SK-N-SH treated with all-trans-retinoic acid at 6 μM for 48 hours (cell line): ENCODE measurements at regions not wholly inside any gene's neighbourhood (a gene's known extent, or its start where the extent isn't known, plus 50 kb on each side); places are given as distances from the start of the nearest gene placed in this dataset.

Source experiments
- ARNTL ChIP-seq: fragments of 450-650 bp; formaldehyde crosslinking; IDR thresholded peaks from 2 replicates; pipeline ENCODE4 v1.5.0; 2020; ENCODE audit warnings: low read depth, mild to moderate bottlenecking, moderate library complexity, borderline replicate concordance
- CSDC2 ChIP-seq: fragments of 250-450 bp; sonication (Bioruptor Pico); IDR thresholded peaks from 2 replicates; pipeline ENCODE4 v1.5.0; 2020; ENCODE audit warnings: mild to moderate bottlenecking, moderate library complexity
- PPARA ChIP-seq: fragments of 250-450 bp; sonication (Bioruptor Pico); IDR thresholded peaks from 2 replicates; pipeline ENCODE4 v1.5.0; 2020; ENCODE audit warnings: mild to moderate bottlenecking, borderline replicate concordance
- RARB ChIP-seq: fragments of 250-450 bp; sonication (Bioruptor Pico); IDR thresholded peaks from 2 replicates; pipeline ENCODE4 v1.8.0; 2021; ENCODE audit warnings: mild to moderate bottlenecking, moderate library complexity
- TCF4 ChIP-seq: fragments of 250-450 bp; sonication (Bioruptor Pico); IDR thresholded peaks from 2 replicates; pipeline ENCODE4 v1.8.0; 2021; ENCODE audit warnings: mild to moderate bottlenecking, moderate library complexity, borderline replicate concordance
- TOX ChIP-seq: fragments of 250-450 bp; sonication (Bioruptor Pico); IDR thresholded peaks from 2 replicates; pipeline ENCODE4 v1.8.0; 2021; ENCODE audit warnings: mild to moderate bottlenecking, moderate library complexity, borderline replicate concordance
- ZFP3 ChIP-seq: fragments of 250-450 bp; sonication (Bioruptor Pico); IDR thresholded peaks from 2 replicates; pipeline ENCODE4 v1.5.0; 2020; ENCODE audit warnings: mild to moderate bottlenecking, moderate library complexity
- ZNF565 ChIP-seq: fragments of 450-650 bp; formaldehyde crosslinking; conservative IDR thresholded peaks from 2 replicates; pipeline ENCODE4 v1.5.0; 2020; ENCODE audit warnings: low read depth, mild to moderate bottlenecking, moderate library complexity
- ZNF70 ChIP-seq: fragments of 450-650 bp; formaldehyde crosslinking; IDR thresholded peaks from 2 replicates; pipeline ENCODE4 v1.5.0; 2020; ENCODE audit warnings: mild to moderate bottlenecking, moderate library complexity
- TF ChIP-seq, protein P1 (sequence below): fragments of 250-450 bp; sonication (Bioruptor Pico); IDR thresholded peaks from 2 replicates; pipeline ENCODE4 v1.5.1; 2020; ENCODE audit warnings: low read depth, mild to moderate bottlenecking, moderate library complexity
- TF ChIP-seq, protein P2 (sequence below): fragments of 250-450 bp; sonication (Bioruptor Pico); IDR thresholded peaks from 2 replicates; pipeline ENCODE4 v1.8.0; 2020; ENCODE audit warnings: mild to moderate bottlenecking, moderate library complexity, borderline replicate concordance
- TF ChIP-seq, protein P3 (sequence below): fragments of 250-450 bp; sonication (Bioruptor Pico); IDR thresholded peaks from 2 replicates; pipeline ENCODE4 v1.5.0; 2020; ENCODE audit warnings: mild to moderate bottlenecking, moderate library complexity

GRCh38 chr1:103199001-103199400, 90.7 kb upstream of the COL11A1 start:
- no peak for TF ChIP-seq CSDC2 (CRISPR knock-in tag)
- no peak for TF ChIP-seq ARNTL (CRISPR knock-in tag)
- TF ChIP-seq ZFP3 (CRISPR knock-in tag) = no peak
- TF ChIP-seq ZNF70 = no peak
- no peak for TF ChIP-seq TOX (CRISPR knock-in tag)
- TF ChIP-seq, protein P1, sequence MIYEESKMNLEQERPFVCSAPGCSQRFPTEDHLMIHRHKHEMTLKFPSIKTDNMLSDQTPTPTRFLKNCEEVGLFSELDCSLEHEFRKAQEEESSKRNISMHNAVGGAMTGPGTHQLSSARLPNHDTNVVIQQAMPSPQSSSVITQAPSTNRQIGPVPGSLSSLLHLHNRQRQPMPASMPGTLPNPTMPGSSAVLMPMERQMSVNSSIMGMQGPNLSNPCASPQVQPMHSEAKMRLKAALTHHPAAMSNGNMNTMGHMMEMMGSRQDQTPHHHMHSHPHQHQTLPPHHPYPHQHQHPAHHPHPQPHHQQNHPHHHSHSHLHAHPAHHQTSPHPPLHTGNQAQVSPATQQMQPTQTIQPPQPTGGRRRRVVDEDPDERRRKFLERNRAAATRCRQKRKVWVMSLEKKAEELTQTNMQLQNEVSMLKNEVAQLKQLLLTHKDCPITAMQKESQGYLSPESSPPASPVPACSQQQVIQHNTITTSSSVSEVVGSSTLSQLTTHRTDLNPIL (CRISPR knock-in tag) = no peak
- TF ChIP-seq, protein P2, sequence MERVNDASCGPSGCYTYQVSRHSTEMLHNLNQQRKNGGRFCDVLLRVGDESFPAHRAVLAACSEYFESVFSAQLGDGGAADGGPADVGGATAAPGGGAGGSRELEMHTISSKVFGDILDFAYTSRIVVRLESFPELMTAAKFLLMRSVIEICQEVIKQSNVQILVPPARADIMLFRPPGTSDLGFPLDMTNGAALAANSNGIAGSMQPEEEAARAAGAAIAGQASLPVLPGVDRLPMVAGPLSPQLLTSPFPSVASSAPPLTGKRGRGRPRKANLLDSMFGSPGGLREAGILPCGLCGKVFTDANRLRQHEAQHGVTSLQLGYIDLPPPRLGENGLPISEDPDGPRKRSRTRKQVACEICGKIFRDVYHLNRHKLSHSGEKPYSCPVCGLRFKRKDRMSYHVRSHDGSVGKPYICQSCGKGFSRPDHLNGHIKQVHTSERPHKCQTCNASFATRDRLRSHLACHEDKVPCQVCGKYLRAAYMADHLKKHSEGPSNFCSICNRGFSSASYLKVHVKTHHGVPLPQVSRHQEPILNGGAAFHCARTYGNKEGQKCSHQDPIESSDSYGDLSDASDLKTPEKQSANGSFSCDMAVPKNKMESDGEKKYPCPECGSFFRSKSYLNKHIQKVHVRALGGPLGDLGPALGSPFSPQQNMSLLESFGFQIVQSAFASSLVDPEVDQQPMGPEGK (CRISPR knock-in tag) = no peak
- no peak for TF ChIP-seq RARB (CRISPR knock-in tag)
- no peak for TF ChIP-seq ZNF565 (CRISPR knock-in tag)
- TF ChIP-seq, protein P3, sequence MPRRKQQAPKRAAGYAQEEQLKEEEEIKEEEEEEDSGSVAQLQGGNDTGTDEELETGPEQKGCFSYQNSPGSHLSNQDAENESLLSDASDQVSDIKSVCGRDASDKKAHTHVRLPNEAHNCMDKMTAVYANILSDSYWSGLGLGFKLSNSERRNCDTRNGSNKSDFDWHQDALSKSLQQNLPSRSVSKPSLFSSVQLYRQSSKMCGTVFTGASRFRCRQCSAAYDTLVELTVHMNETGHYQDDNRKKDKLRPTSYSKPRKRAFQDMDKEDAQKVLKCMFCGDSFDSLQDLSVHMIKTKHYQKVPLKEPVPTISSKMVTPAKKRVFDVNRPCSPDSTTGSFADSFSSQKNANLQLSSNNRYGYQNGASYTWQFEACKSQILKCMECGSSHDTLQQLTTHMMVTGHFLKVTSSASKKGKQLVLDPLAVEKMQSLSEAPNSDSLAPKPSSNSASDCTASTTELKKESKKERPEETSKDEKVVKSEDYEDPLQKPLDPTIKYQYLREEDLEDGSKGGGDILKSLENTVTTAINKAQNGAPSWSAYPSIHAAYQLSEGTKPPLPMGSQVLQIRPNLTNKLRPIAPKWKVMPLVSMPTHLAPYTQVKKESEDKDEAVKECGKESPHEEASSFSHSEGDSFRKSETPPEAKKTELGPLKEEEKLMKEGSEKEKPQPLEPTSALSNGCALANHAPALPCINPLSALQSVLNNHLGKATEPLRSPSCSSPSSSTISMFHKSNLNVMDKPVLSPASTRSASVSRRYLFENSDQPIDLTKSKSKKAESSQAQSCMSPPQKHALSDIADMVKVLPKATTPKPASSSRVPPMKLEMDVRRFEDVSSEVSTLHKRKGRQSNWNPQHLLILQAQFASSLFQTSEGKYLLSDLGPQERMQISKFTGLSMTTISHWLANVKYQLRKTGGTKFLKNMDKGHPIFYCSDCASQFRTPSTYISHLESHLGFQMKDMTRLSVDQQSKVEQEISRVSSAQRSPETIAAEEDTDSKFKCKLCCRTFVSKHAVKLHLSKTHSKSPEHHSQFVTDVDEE (CRISPR knock-in tag) = no peak
- TF ChIP-seq TCF4 (CRISPR knock-in tag) = no peak
- no peak for TF ChIP-seq PPARA (CRISPR knock-in tag)
